Keratinocyte (primary cell): ENCODE measurements at regions not wholly inside any gene's neighbourhood (a gene's known extent, or its start where the extent isn't known, plus 50 kb on each side); places are given as distances from the start of the nearest gene placed in this dataset.

Experiments
- DNase-seq: peaks from one replicate; pipeline ENCODE4 v3.0.0-alpha.2; 2011; ENCODE audit warnings: low read depth, missing footprints, low spot score
- FAIRE-seq: peaks from 2 replicates; lab custom pipeline; 2011; peaks lifted over from hg19 to GRCh38; lab: Jason Lieb, UNC
- H2AFZ ChIP-seq: 2 replicates; pipeline ENCODE4 v1.6.0; 2012; ENCODE audit warnings: low read length, control low read depth, inconsistent platforms; ENCODE audit not compliant: control insufficient read depth
- H3K27ac ChIP-seq: 2 replicates; pipeline ENCODE4 v1.5.1; 2011; ENCODE audit warnings: low read length; ENCODE audit not compliant: control insufficient read depth, insufficient read depth
- H3K27me3 ChIP-seq: 3 replicates; pipeline ENCODE4 v1.6.0; 2011; ENCODE audit warnings: low read length; ENCODE audit not compliant: control insufficient read depth, insufficient read depth; ENCODE audit errors: extremely low read depth
- H3K36me3 ChIP-seq, 2 experiments: 2 replicates in 1 of 2; 3 replicates in 1 of 2; pipeline ENCODE4 v1.5.1; 2011; ENCODE audit warnings: low read length in 2 of 2, mild to moderate bottlenecking in 1 of 2; ENCODE audit not compliant: control insufficient read depth in 2 of 2, insufficient read depth in 2 of 2; ENCODE audit errors: extremely low read depth in 1 of 2
- H3K4me1 ChIP-seq: 3 replicates; pipeline ENCODE4 v1.5.1; 2011; ENCODE audit warnings: low read length; ENCODE audit not compliant: control insufficient read depth, insufficient read depth; ENCODE audit errors: extremely low read depth
- H3K4me2 ChIP-seq: 3 replicates; pipeline ENCODE4 v1.6.0; 2011; ENCODE audit warnings: low read depth, low read length; ENCODE audit not compliant: control insufficient read depth, insufficient read depth; ENCODE audit errors: extremely low read depth
- H3K4me3 ChIP-seq, 3 experiments: fragments of 200-600 bp in 1 of 3; sonication (generic) in 1 of 3; 2 replicates in 2 of 3; 3 replicates in 1 of 3; pipeline ENCODE4 v1.5.1; 2011 to 2016; ENCODE audit warnings: low read length in 3 of 3, mild to moderate bottlenecking in 3 of 3, control low read depth in 2 of 3, inconsistent platforms in 1 of 3, low read depth in 1 of 3, mixed read lengths in 1 of 3, mixed run types in 1 of 3, moderate library complexity in 1 of 3; ENCODE audit not compliant: control insufficient read depth in 2 of 3, insufficient read depth in 2 of 3; ENCODE audit errors: extremely low read depth in 1 of 3
- H3K79me2 ChIP-seq: 2 replicates; pipeline ENCODE4 v1.6.0; 2012; ENCODE audit warnings: low read length; ENCODE audit not compliant: control insufficient read depth, insufficient read depth
- H3K9ac ChIP-seq: 3 replicates; pipeline ENCODE4 v1.6.0; 2011; ENCODE audit warnings: low read length; ENCODE audit not compliant: control insufficient read depth, insufficient read depth; ENCODE audit errors: extremely low read depth
- H3K9me1 ChIP-seq: 3 replicates; pipeline ENCODE4 v1.6.0; 2011; ENCODE audit warnings: low read length; ENCODE audit not compliant: control insufficient read depth, insufficient read depth; ENCODE audit errors: extremely low read depth
- H3K9me3 ChIP-seq: 2 replicates; pipeline ENCODE4 v1.5.1; 2012; ENCODE audit warnings: low read depth, low read length; ENCODE audit not compliant: control insufficient read depth
- H4K20me1 ChIP-seq: 3 replicates; pipeline ENCODE4 v1.6.0; 2011; ENCODE audit warnings: low read length; ENCODE audit not compliant: control insufficient read depth, insufficient read depth; ENCODE audit errors: extremely low read depth
- CTCF ChIP-seq, 3 experiments: IDR thresholded peaks in 1 of 3; conservative IDR thresholded peaks in 1 of 3; optimal IDR thresholded peaks in 1 of 3; 2 replicates in 2 of 3; 3 replicates in 1 of 3; pipeline versions ENCODE3 to v1.5.1; 2011; ENCODE audit warnings: low read length in 3 of 3, mild to moderate bottlenecking in 3 of 3, moderate library complexity in 2 of 3, control low read depth in 1 of 3, inconsistent platforms in 1 of 3; ENCODE audit not compliant: insufficient read depth in 2 of 3; ENCODE audit errors: extremely low read depth in 1 of 3
- EZH2 ChIP-seq: IDR thresholded peaks from one replicate; pipeline ENCODE4 v1.6.1; 2012; ENCODE audit warnings: inconsistent platforms, mild to moderate bottlenecking, low read length, moderate library complexity
- dilution Hi-C: fragments of 300-500 bp; cut with MboI; formaldehyde crosslinking; loops from one replicate; pipeline ENCODE4 v1.7.0; 2020; ENCODE audit warnings: low sequenced_read_pairs; ENCODE audit not compliant: extremely low pct_ligation_motif_present

GRCh38 chr2:145769011-145769716 lies 1249.2 kb upstream of the ZEB2 start:
- no peak overlapping the region for H3K9ac ChIP-seq
- H3K36me3 ChIP-seq = no peaks in the 10 kb centered on the region
- no peaks in the 10 kb centered on the region for H3K9me3 ChIP-seq
- H4K20me1 ChIP-seq = no peaks in the 10 kb centered on the region
- H2AFZ ChIP-seq = no peak overlapping the region
- H3K4me2 ChIP-seq = no peak overlapping the region
- H3K27me3 ChIP-seq = no peaks in the 10 kb centered on the region
- no peak overlapping the region for H3K4me3 ChIP-seq
- no peak overlapping the region for H3K27ac ChIP-seq
- no peak for TF ChIP-seq EZH2
- TF ChIP-seq CTCF (optimal IDR thresholded peaks at IDR 0.05 in 1 of 3, IDR thresholded peaks at IDR 0.05 in 1 of 3, conservative IDR thresholded peaks at IDR 0.05 in 1 of 3; ENCODE audit: extremely low read depth in 1 of 3, insufficient read depth in 2 of 3, low read length in 3 of 3) = no peak
- no peaks in the 10 kb centered on the region for H3K9me1 ChIP-seq
- FAIRE-seq (peak; percentile 23), DNase-seq (no peak)
- H3K79me2 ChIP-seq = no peaks in the 10 kb centered on the region
- dilution Hi-C loops = no loop called here
- H3K4me1 ChIP-seq = no peaks in the 10 kb centered on the region

GRCh38 chr2:145765874-145766273 lies 1246.0 kb upstream of the ZEB2 start:
- no peaks in the 10 kb centered on the region for H3K9me3 ChIP-seq
- no peaks in the 10 kb centered on the region for H3K79me2 ChIP-seq
- H3K27ac ChIP-seq = no peak overlapping the region
- no peaks in the 10 kb centered on the region for H4K20me1 ChIP-seq
- dilution Hi-C loops = no loop called here
- no peak overlapping the region for H3K4me2 ChIP-seq
- no peak for DNase-seq
- TF ChIP-seq CTCF (optimal IDR thresholded peaks at IDR 0.05 in 1 of 3, IDR thresholded peaks at IDR 0.05 in 1 of 3, conservative IDR thresholded peaks at IDR 0.05 in 1 of 3; ENCODE audit: extremely low read depth in 1 of 3, insufficient read depth in 2 of 3, low read length in 3 of 3) (no peak), EZH2 (no peak)
- no peak overlapping the region for H3K9ac ChIP-seq
- H3K4me1 ChIP-seq = no peaks in the 10 kb centered on the region
- no peak overlapping the region for H3K4me3 ChIP-seq
- H3K27me3 ChIP-seq = no peaks in the 10 kb centered on the region
- H3K36me3 ChIP-seq = no peaks in the 10 kb centered on the region
- H3K9me1 ChIP-seq = no peaks in the 10 kb centered on the region
- FAIRE-seq = no peak
- H2AFZ ChIP-seq = no peak overlapping the region
